Keratinocyte (primary cell): ENCODE measurements at regions not wholly inside any gene's neighbourhood (a gene's known extent, or its start where the extent isn't known, plus 50 kb on each side); places are given as distances from the start of the nearest gene placed in this dataset.
"Not testable (repeated sequence)": the region's sequence is repeated elsewhere in the genome, so short reads cannot be mapped to it uniquely, and the experiment has no call there.

Source experiments
- DNase-seq: peaks from one replicate; pipeline ENCODE4 v3.0.0-alpha.2; 2011; ENCODE audit warnings: low read depth, missing footprints, low spot score
- FAIRE-seq: peaks from 2 replicates; lab custom pipeline; 2011; peaks lifted over from hg19 to GRCh38; lab: Jason Lieb, UNC
- H2AFZ ChIP-seq: 2 replicates; pipeline ENCODE4 v1.6.0; 2012; ENCODE audit warnings: low read length, control low read depth, inconsistent platforms; ENCODE audit not compliant: control insufficient read depth
- H3K27ac ChIP-seq: 2 replicates; pipeline ENCODE4 v1.5.1; 2011; ENCODE audit warnings: low read length; ENCODE audit not compliant: control insufficient read depth, insufficient read depth
- H3K27me3 ChIP-seq: 3 replicates; pipeline ENCODE4 v1.6.0; 2011; ENCODE audit warnings: low read length; ENCODE audit not compliant: control insufficient read depth, insufficient read depth; ENCODE audit errors: extremely low read depth
- H3K36me3 ChIP-seq, 2 experiments: 2 replicates in 1 of 2; 3 replicates in 1 of 2; pipeline ENCODE4 v1.5.1; 2011; ENCODE audit warnings: low read length in 2 of 2, mild to moderate bottlenecking in 1 of 2; ENCODE audit not compliant: control insufficient read depth in 2 of 2, insufficient read depth in 2 of 2; ENCODE audit errors: extremely low read depth in 1 of 2
- H3K4me1 ChIP-seq: 3 replicates; pipeline ENCODE4 v1.5.1; 2011; ENCODE audit warnings: low read length; ENCODE audit not compliant: control insufficient read depth, insufficient read depth; ENCODE audit errors: extremely low read depth
- H3K4me2 ChIP-seq: 3 replicates; pipeline ENCODE4 v1.6.0; 2011; ENCODE audit warnings: low read depth, low read length; ENCODE audit not compliant: control insufficient read depth, insufficient read depth; ENCODE audit errors: extremely low read depth
- H3K4me3 ChIP-seq, 3 experiments: fragments of 200-600 bp in 1 of 3; sonication (generic) in 1 of 3; 2 replicates in 2 of 3; 3 replicates in 1 of 3; pipeline ENCODE4 v1.5.1; 2011 to 2016; ENCODE audit warnings: low read length in 3 of 3, mild to moderate bottlenecking in 3 of 3, control low read depth in 2 of 3, inconsistent platforms in 1 of 3, low read depth in 1 of 3, mixed read lengths in 1 of 3, mixed run types in 1 of 3, moderate library complexity in 1 of 3; ENCODE audit not compliant: control insufficient read depth in 2 of 3, insufficient read depth in 2 of 3; ENCODE audit errors: extremely low read depth in 1 of 3
- H3K79me2 ChIP-seq: 2 replicates; pipeline ENCODE4 v1.6.0; 2012; ENCODE audit warnings: low read length; ENCODE audit not compliant: control insufficient read depth, insufficient read depth
- H3K9ac ChIP-seq: 3 replicates; pipeline ENCODE4 v1.6.0; 2011; ENCODE audit warnings: low read length; ENCODE audit not compliant: control insufficient read depth, insufficient read depth; ENCODE audit errors: extremely low read depth
- H3K9me1 ChIP-seq: 3 replicates; pipeline ENCODE4 v1.6.0; 2011; ENCODE audit warnings: low read length; ENCODE audit not compliant: control insufficient read depth, insufficient read depth; ENCODE audit errors: extremely low read depth
- H3K9me3 ChIP-seq: 2 replicates; pipeline ENCODE4 v1.5.1; 2012; ENCODE audit warnings: low read depth, low read length; ENCODE audit not compliant: control insufficient read depth
- H4K20me1 ChIP-seq: 3 replicates; pipeline ENCODE4 v1.6.0; 2011; ENCODE audit warnings: low read length; ENCODE audit not compliant: control insufficient read depth, insufficient read depth; ENCODE audit errors: extremely low read depth
- EZH2 ChIP-seq: IDR thresholded peaks from one replicate; pipeline ENCODE4 v1.6.1; 2012; ENCODE audit warnings: inconsistent platforms, mild to moderate bottlenecking, low read length, moderate library complexity
- dilution Hi-C: fragments of 300-500 bp; cut with MboI; formaldehyde crosslinking; loops from one replicate; pipeline ENCODE4 v1.7.0; 2020; ENCODE audit warnings: low sequenced_read_pairs; ENCODE audit not compliant: extremely low pct_ligation_motif_present
- TF ChIP-seq, protein P1 (sequence below), 3 experiments: IDR thresholded peaks in 1 of 3; conservative IDR thresholded peaks in 1 of 3; optimal IDR thresholded peaks in 1 of 3; 2 replicates in 2 of 3; 3 replicates in 1 of 3; pipeline versions ENCODE3 to v1.5.1; 2011; ENCODE audit warnings: low read length in 3 of 3, mild to moderate bottlenecking in 3 of 3, moderate library complexity in 2 of 3, control low read depth in 1 of 3, inconsistent platforms in 1 of 3; ENCODE audit not compliant: insufficient read depth in 2 of 3; ENCODE audit errors: extremely low read depth in 1 of 3

DNA sequence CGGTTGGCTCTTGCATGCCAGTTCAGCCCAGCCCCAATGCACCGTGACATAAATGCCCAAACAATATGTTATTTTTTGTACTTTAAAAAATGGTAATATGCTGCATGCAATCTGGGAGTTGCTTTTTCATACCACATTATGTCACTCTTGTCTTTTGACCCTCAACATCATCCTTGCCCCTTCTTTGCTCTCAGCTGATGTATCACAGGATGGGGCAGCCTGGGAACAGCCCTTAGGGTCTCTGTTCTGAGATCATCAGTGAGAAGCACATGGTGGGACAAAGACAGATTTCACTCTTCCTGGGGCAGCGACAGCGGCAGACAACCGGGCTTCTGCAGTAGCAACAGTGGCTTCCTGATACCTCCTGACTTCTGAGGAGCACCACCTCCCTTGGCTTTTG, 79.5 kb downstream of the SETD4 start:
- Histone ChIP-seq H3K27ac (no peak overlapping the region), H3K9me1 (no peaks in the 10 kb centered on the region), H4K20me1 (no peaks in the 10 kb centered on the region), H3K4me1 (no peaks in the 10 kb centered on the region), H3K9ac (no peak overlapping the region), H3K36me3 (no peaks in the 10 kb centered on the region), H3K4me3 (no peak overlapping the region), H3K4me2 (no peak overlapping the region), H3K9me3 (no peaks in the 10 kb centered on the region), H2AFZ (no peak overlapping the region), H3K27me3 (peaks cover 15% of the 10 kb centered on the region), H3K79me2 (no peaks in the 10 kb centered on the region)
- no peak for FAIRE-seq
- dilution Hi-C loops: no loop called here
- TF ChIP-seq, protein P1, sequence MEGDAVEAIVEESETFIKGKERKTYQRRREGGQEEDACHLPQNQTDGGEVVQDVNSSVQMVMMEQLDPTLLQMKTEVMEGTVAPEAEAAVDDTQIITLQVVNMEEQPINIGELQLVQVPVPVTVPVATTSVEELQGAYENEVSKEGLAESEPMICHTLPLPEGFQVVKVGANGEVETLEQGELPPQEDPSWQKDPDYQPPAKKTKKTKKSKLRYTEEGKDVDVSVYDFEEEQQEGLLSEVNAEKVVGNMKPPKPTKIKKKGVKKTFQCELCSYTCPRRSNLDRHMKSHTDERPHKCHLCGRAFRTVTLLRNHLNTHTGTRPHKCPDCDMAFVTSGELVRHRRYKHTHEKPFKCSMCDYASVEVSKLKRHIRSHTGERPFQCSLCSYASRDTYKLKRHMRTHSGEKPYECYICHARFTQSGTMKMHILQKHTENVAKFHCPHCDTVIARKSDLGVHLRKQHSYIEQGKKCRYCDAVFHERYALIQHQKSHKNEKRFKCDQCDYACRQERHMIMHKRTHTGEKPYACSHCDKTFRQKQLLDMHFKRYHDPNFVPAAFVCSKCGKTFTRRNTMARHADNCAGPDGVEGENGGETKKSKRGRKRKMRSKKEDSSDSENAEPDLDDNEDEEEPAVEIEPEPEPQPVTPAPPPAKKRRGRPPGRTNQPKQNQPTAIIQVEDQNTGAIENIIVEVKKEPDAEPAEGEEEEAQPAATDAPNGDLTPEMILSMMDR (optimal IDR thresholded peaks at IDR 0.05 in 1 of 3, IDR thresholded peaks at IDR 0.05 in 1 of 3, conservative IDR thresholded peaks at IDR 0.05 in 1 of 3; ENCODE audit: extremely low read depth in 1 of 3, insufficient read depth in 2 of 3, low read length in 3 of 3): no peak
- no peak for TF ChIP-seq EZH2
- no peak for DNase-seq

- H3K27ac ChIP-seq, H3K36me3 ChIP-seq, H3K79me2 ChIP-seq, H3K4me2 ChIP-seq, dilution Hi-C loops, H3K4me1 ChIP-seq, FAIRE-seq, H3K27me3 ChIP-seq, H3K9me1 ChIP-seq, H2AFZ ChIP-seq, H4K20me1 ChIP-seq, H3K9ac ChIP-seq, H3K9me3 ChIP-seq, DNase-seq, H3K4me3 ChIP-seq: not testable (repeated sequence)
These were observed 82.5 kb downstream of the SETD4 start for GRCh38 chr21:35977860-35978259.

- Histone ChIP-seq H3K36me3 (no peaks in the 10 kb centered on the region), H3K9me1 (no peaks in the 10 kb centered on the region), H3K27me3 (peaks cover 6% of the 10 kb centered on the region), H4K20me1 (no peaks in the 10 kb centered on the region), H3K27ac (no peak overlapping the region), H3K4me3 (no peak overlapping the region), H3K9ac (no peak overlapping the region), H3K4me1 (no peaks in the 10 kb centered on the region), H2AFZ (no peak overlapping the region), H3K4me2 (no peak overlapping the region), H3K79me2 (no peaks in the 10 kb centered on the region), H3K9me3 (no peaks in the 10 kb centered on the region)
- DNase-seq (no peak), FAIRE-seq (no peak)
- TF ChIP-seq, protein P1 (optimal IDR thresholded peaks at IDR 0.05 in 1 of 3, IDR thresholded peaks at IDR 0.05 in 1 of 3, conservative IDR thresholded peaks at IDR 0.05 in 1 of 3; ENCODE audit: extremely low read depth in 1 of 3, insufficient read depth in 2 of 3, low read length in 3 of 3): no peak
- dilution Hi-C loops: no loop called here
These were observed 83.4 kb downstream of the SETD4 start for GRCh38 chr21:35976929-35977328.
